ENCODE measurements at regions not wholly inside any gene's neighbourhood (a gene's known extent, or its start where the extent isn't known, plus 50 kb on each side); places are given as distances from the start of the nearest gene placed in this dataset.

- H3K9me3 Mint-ChIP-seq, result peaks cover 0 to 8% (median 2%) of the 10 kb centered on the region in 7 donors
- H3K79me2 ChIP-seq (ENCODE audit: insufficient read depth, low read length), result no peaks in the 10 kb centered on the region
- intact Hi-C loops (cut with micrococcal nuclease), result loop anchor here in 1 of 2 donors (10.0 kb wide), 1 partner anchor 72 kb away; no protein-coding TSS in a partner anchor
- no peaks in the 10 kb centered on the region for H3K36me3 ChIP-seq (replicated peaks in 1 of 2; ENCODE audit: control insufficient read depth in 1 of 2, insufficient read depth in 2 of 2, low read length in 2 of 2)
- TF ChIP-seq CTCF (IDR thresholded peaks at IDR 0.05), result no peak
- no peaks in the 10 kb centered on the region for H4K20me1 ChIP-seq (ENCODE audit: insufficient read depth, low read length)
- peaks cover 35% of the 10 kb centered on the region for H3K4me1 Mint-ChIP-seq
- no peak for DNase-seq
- H3K4me1 ChIP-seq (ENCODE audit: control insufficient read depth in 1 of 2, insufficient read depth in 2 of 2, low read length in 2 of 2), result peaks cover 32 to 37% of the 10 kb centered on the region in 2 donors
- H2AFZ ChIP-seq (ENCODE audit: insufficient read depth, low read depth, low read length, poor library complexity, severe bottlenecking), result no peak overlapping the region
- H3K4me3 ChIP-seq (replicated peaks in 1 of 3; ENCODE audit: low read depth in 2 of 3, low read length in 3 of 3), result no peak overlapping the region
- H3K9me3 ChIP-seq (replicated peaks in 1 of 2; ENCODE audit: control insufficient read depth in 1 of 2, insufficient read depth in 1 of 2, low read length in 2 of 2), result no peaks in the 10 kb centered on the region
- no peak overlapping the region for H3K4me3 Mint-ChIP-seq
- H3K27me3 ChIP-seq (ENCODE audit: control insufficient read depth in 2 of 2, insufficient read depth in 2 of 2, low read length in 2 of 2), result no peaks in the 10 kb centered on the region
- peaks cover 0 to 2% (median 2%) of the 10 kb centered on the region in 3 donors for H3K27me3 Mint-ChIP-seq (ENCODE audit: low read depth in 3 of 3)
- H3K4me2 ChIP-seq (replicated peaks; ENCODE audit: extremely low read depth, low read length, poor library complexity, severe bottlenecking), result no peak overlapping the region
- no peak overlapping the region for H3K27ac Mint-ChIP-seq
- H3K27ac ChIP-seq (ENCODE audit: low read depth in 1 of 2, low read length in 2 of 2), result no peak overlapping the region
- H3K9ac ChIP-seq (ENCODE audit: insufficient read depth, low read length, poor library complexity, severe bottlenecking), result no peak overlapping the region
- no peaks in the 10 kb centered on the region for H3K36me3 Mint-ChIP-seq
Observed at GRCh38 chr2:172287190-172287589, 140.2 kb upstream of the ITGA6 start.

GRCh38 chr2:172287605-172288315, 139.6 kb upstream of the ITGA6 start:
- intact Hi-C loops (cut with micrococcal nuclease), result loop anchor here in 1 of 2 donors (10.0 kb wide), 1 partner anchor 73 kb away; no protein-coding TSS in a partner anchor
- Mint-ChIP-seq H3K4me3 (no peak overlapping the region), H3K27ac (no peak overlapping the region), H3K36me3 (no peaks in the 10 kb centered on the region), H3K9me3 (peaks cover 0 to 8% (median 2%) of the 10 kb centered on the region in 7 donors), H3K4me1 (peaks cover 33% of the 10 kb centered on the region), H3K27me3 (ENCODE audit: low read depth in 3 of 3) (peaks cover 0 to 2% (median 2%) of the 10 kb centered on the region in 3 donors)
- peaks cover 28 to 34% of the 10 kb centered on the region in 2 donors for H3K4me1 ChIP-seq (ENCODE audit: control insufficient read depth in 1 of 2, insufficient read depth in 2 of 2, low read length in 2 of 2)
- no peak overlapping the region for H3K9ac ChIP-seq (ENCODE audit: insufficient read depth, low read length, poor library complexity, severe bottlenecking)
- no peaks in the 10 kb centered on the region for H3K36me3 ChIP-seq (replicated peaks in 1 of 2; ENCODE audit: control insufficient read depth in 1 of 2, insufficient read depth in 2 of 2, low read length in 2 of 2)
- no peaks in the 10 kb centered on the region for H3K27me3 ChIP-seq (ENCODE audit: control insufficient read depth in 2 of 2, insufficient read depth in 2 of 2, low read length in 2 of 2)
- H4K20me1 ChIP-seq (ENCODE audit: insufficient read depth, low read length), result no peaks in the 10 kb centered on the region
- H3K79me2 ChIP-seq (ENCODE audit: insufficient read depth, low read length), result no peaks in the 10 kb centered on the region
- no peak overlapping the region for H3K4me2 ChIP-seq (replicated peaks; ENCODE audit: extremely low read depth, low read length, poor library complexity, severe bottlenecking)
- DNase-seq, result no peak
- no peak for TF ChIP-seq CTCF (IDR thresholded peaks at IDR 0.05)
- no peak overlapping the region for H3K4me3 ChIP-seq (replicated peaks in 1 of 3; ENCODE audit: low read depth in 2 of 3, low read length in 3 of 3)
- WGBS (ENCODE audit: insufficient coverage), result 83% methylated on average over 1 of the region's 6 CpGs
- H3K27ac ChIP-seq (ENCODE audit: low read depth in 1 of 2, low read length in 2 of 2), result no peak overlapping the region
- H2AFZ ChIP-seq (ENCODE audit: insufficient read depth, low read depth, low read length, poor library complexity, severe bottlenecking), result no peak overlapping the region
- no peaks in the 10 kb centered on the region for H3K9me3 ChIP-seq (replicated peaks in 1 of 2; ENCODE audit: control insufficient read depth in 1 of 2, insufficient read depth in 1 of 2, low read length in 2 of 2)
